Aorta (tissue), 5 donors: ENCODE measurements at regions not wholly inside any gene's neighbourhood (a gene's known extent, or its start where the extent isn't known, plus 50 kb on each side); places are given as distances from the start of the nearest gene placed in this dataset.

Experiments
- ATAC-seq: fragments of 200-7000 bp; cut with Tn5 transposase; one replicate; pipeline ENCODE4 v1.9.1; 2022; ENCODE audit warnings: moderate library complexity; ENCODE audit not compliant: low FRiP score
- DNase-seq, 2 donors: peaks; one replicate each; pipeline ENCODE4 v3.0.0-alpha.2; 2020
- H3K27ac ChIP-seq, 2 donors: one replicate each; pipeline ENCODE4 v1.5.1; 2013; ENCODE audit warnings: low read length in 2 of 2, mild to moderate bottlenecking in 2 of 2, moderate library complexity in 2 of 2, control low read depth in 1 of 2, inconsistent platforms in 1 of 2, low read depth in 1 of 2
- H3K27me3 ChIP-seq, 2 donors: one replicate each; pipeline ENCODE4 v1.6.1; 2013; ENCODE audit warnings: control low read depth in 1 of 2, low read length in 1 of 2, mild to moderate bottlenecking in 1 of 2, moderate library complexity in 1 of 2; ENCODE audit not compliant: insufficient read depth in 2 of 2, control insufficient read depth in 1 of 2
- H3K36me3 ChIP-seq, 2 donors: one replicate each; pipeline ENCODE4 v1.6.1; 2013; ENCODE audit warnings: control low read depth in 1 of 2, low read length in 1 of 2, mild to moderate bottlenecking in 1 of 2; ENCODE audit not compliant: insufficient read depth in 2 of 2, control insufficient read depth in 1 of 2
- H3K4me1 ChIP-seq, 2 donors: one replicate each; pipeline ENCODE4 v1.6.1; 2013; ENCODE audit warnings: low read length in 2 of 2, control low read depth in 1 of 2, mild to moderate bottlenecking in 1 of 2, moderate library complexity in 1 of 2; ENCODE audit not compliant: insufficient read depth in 2 of 2, control insufficient read depth in 1 of 2
- H3K4me3 ChIP-seq, 2 donors: one replicate each; pipeline ENCODE4 v1.5.1; 2013; ENCODE audit warnings: low read length in 2 of 2, control low read depth in 1 of 2, mild to moderate bottlenecking in 1 of 2
- H3K9me3 ChIP-seq: one replicate; pipeline ENCODE4 v1.6.1; 2013; ENCODE audit warnings: mild to moderate bottlenecking, low read length; ENCODE audit not compliant: control insufficient read depth
- WGBS, 2 donors: extraction: QIAGEN DNeasy Blood & Tissue Kit; methylation state at CpG; one replicate each; pipeline ENCODE4 v1.1.7; 2013; 5-methylcytosine and 5-hydroxymethylcytosine counted together
- intact Hi-C, 2 donors: fragments of 100-400 bp; cut with DNase I; formaldehyde crosslinking; loops; one replicate each; pipeline versions ENCODE4 v1.14.2 to v1.15.0; 2022
- donor health status: healthy with polysubstance abuse.
- donor health status: Bipolar disorder and iron deficiency.
- donor health status: DM: no; HTN: no; CAD: no.
- donor health status: DM: no; HTN: no; CAD: no.
- donor health status: DM: yes; HTN: yes; CAD: no.

GRCh38 chr21:23613014-23613413, 1994.3 kb downstream of the MRPL39 start:
- Histone ChIP-seq H3K4me1 (no peaks in the 10 kb centered on the region), H3K27me3 (no peaks in the 10 kb centered on the region), H3K36me3 (no peaks in the 10 kb centered on the region), H3K9me3 (no peaks in the 10 kb centered on the region), H3K4me3 (no peak overlapping the region), H3K27ac (no peak overlapping the region)
- no peak for ATAC-seq
- intact Hi-C loops = no loop called here
- WGBS, 2 donors = 65 to 73% methylated on average over 4 of the region's 4 CpGs
- no peak for DNase-seq

GRCh38 chr21:23612210-23612609, 1995.1 kb downstream of the MRPL39 start:
- H3K27ac ChIP-seq = no peak overlapping the region
- no peaks in the 10 kb centered on the region for H3K4me1 ChIP-seq
- intact Hi-C loops = no loop called here
- 86 to 91% methylated on average over 1 of the region's 1 CpG for WGBS, 2 donors
- no peak for DNase-seq
- H3K36me3 ChIP-seq = no peaks in the 10 kb centered on the region
- no peak overlapping the region for H3K4me3 ChIP-seq
- ATAC-seq = no peak
- H3K27me3 ChIP-seq = no peaks in the 10 kb centered on the region
- no peaks in the 10 kb centered on the region for H3K9me3 ChIP-seq

GRCh38 chr21:23607782-23608431, 1999.4 kb downstream of the MRPL39 start:
- no peaks in the 10 kb centered on the region for H3K9me3 ChIP-seq
- 74 to 79% methylated on average over 4 of the region's 4 CpGs for WGBS, 2 donors
- ATAC-seq (no peak), DNase-seq (no peak)
- H3K36me3 ChIP-seq = no peaks in the 10 kb centered on the region
- no peak overlapping the region for H3K27ac ChIP-seq
- no peaks in the 10 kb centered on the region for H3K4me1 ChIP-seq
- H3K27me3 ChIP-seq = no peaks in the 10 kb centered on the region
- no peak overlapping the region for H3K4me3 ChIP-seq
- intact Hi-C loops = no loop called here

- no peak overlapping the region for H3K4me3 ChIP-seq
- no peaks in the 10 kb centered on the region for H3K36me3 ChIP-seq
- intact Hi-C loops = no loop called here
- WGBS, 2 donors = 90 to 96% methylated on average over 4 of the region's 4 CpGs
- no peaks in the 10 kb centered on the region for H3K27me3 ChIP-seq
- ATAC-seq (no peak), DNase-seq (no peak)
- no peak overlapping the region for H3K27ac ChIP-seq
- no peaks in the 10 kb centered on the region for H3K9me3 ChIP-seq
- no peaks in the 10 kb centered on the region for H3K4me1 ChIP-seq
Measured at GRCh38 chr21:23601549-23601948, 2005.7 kb downstream of the MRPL39 start.

GRCh38 chr21:23593582-23593981, 2013.7 kb downstream of the MRPL39 start:
- no peak for DNase-seq
- no peaks in the 10 kb centered on the region for H3K9me3 ChIP-seq
- H3K4me3 ChIP-seq = no peak overlapping the region
- no peak overlapping the region for H3K27ac ChIP-seq
- whole genome bisulfite sequencing, 2 donors = 82 to 89% methylated on average over 1 of the region's 1 CpG
- H3K36me3 ChIP-seq = no peaks in the 10 kb centered on the region
- no peaks in the 10 kb centered on the region for H3K4me1 ChIP-seq
- H3K27me3 ChIP-seq = no peaks in the 10 kb centered on the region
- intact Hi-C loops = no loop called here
- no peak for ATAC-seq

GRCh38 chr21:23585419-23585818, 2021.9 kb downstream of the MRPL39 start:
- H3K27me3 ChIP-seq = no peaks in the 10 kb centered on the region
- no peak for ATAC-seq
- 70 to 74% methylated on average over 2 of the region's 2 CpGs for WGBS, 2 donors
- H3K9me3 ChIP-seq = no peaks in the 10 kb centered on the region
- no peak overlapping the region for H3K4me3 ChIP-seq
- intact Hi-C loops = no loop called here
- no peaks in the 10 kb centered on the region for H3K36me3 ChIP-seq
- no peak for DNase-seq
- no peaks in the 10 kb centered on the region for H3K4me1 ChIP-seq
- no peak overlapping the region for H3K27ac ChIP-seq

GRCh38 chr21:23579573-23579972, 2027.7 kb downstream of the MRPL39 start:
- Histone ChIP-seq H3K27me3 (no peaks in the 10 kb centered on the region), H3K4me1 (no peaks in the 10 kb centered on the region), H3K36me3 (no peaks in the 10 kb centered on the region), H3K9me3 (peaks cover 2% of the 10 kb centered on the region), H3K4me3 (no peak overlapping the region), H3K27ac (no peak overlapping the region)
- DNase-seq = no peak
- intact Hi-C loops = no loop called here
- ATAC-seq = no peak

GRCh38 chr21:23578027-23578426, 2029.3 kb downstream of the MRPL39 start:
- DNase-seq (no peak), ATAC-seq (no peak)
- Histone ChIP-seq H3K9me3 (peaks cover 2% of the 10 kb centered on the region), H3K4me3 (no peak overlapping the region), H3K36me3 (no peaks in the 10 kb centered on the region), H3K27me3 (no peaks in the 10 kb centered on the region), H3K4me1 (no peaks in the 10 kb centered on the region), H3K27ac (no peak overlapping the region)
- 66 to 72% methylated on average over 1 of the region's 1 CpG for WGBS, 2 donors
- intact Hi-C loops = no loop called here

GRCh38 chr21:23574932-23575331, 2032.3 kb downstream of the MRPL39 start:
- no peak overlapping the region for H3K4me3 ChIP-seq
- peaks cover 2% of the 10 kb centered on the region for H3K9me3 ChIP-seq
- no peaks in the 10 kb centered on the region for H3K27me3 ChIP-seq
- H3K27ac ChIP-seq = no peak overlapping the region
- no peak for ATAC-seq
- intact Hi-C loops = no loop called here
- DNase-seq = no peak
- WGBS, 2 donors = 75 to 76% methylated on average over 9 of the region's 9 CpGs
- H3K4me1 ChIP-seq = no peaks in the 10 kb centered on the region
- H3K36me3 ChIP-seq = no peaks in the 10 kb centered on the region
